ENCODE measurements at regions not wholly inside any gene's neighbourhood (a gene's known extent, or its start where the extent isn't known, plus 50 kb on each side); places are given as distances from the start of the nearest gene placed in this dataset.

GRCh38 chr16:86011532-86011931, 112.6 kb downstream of the IRF8 start:
- TF ChIP-seq POLR2A (IDR thresholded peaks at IDR 0.05) (no peak), CTCF (IDR thresholded peaks at IDR 0.05) (no peak)
